ENCODE measurements at regions not wholly inside any gene's neighbourhood (a gene's known extent, or its start where the extent isn't known, plus 50 kb on each side); places are given as distances from the start of the nearest gene placed in this dataset.

DNA sequence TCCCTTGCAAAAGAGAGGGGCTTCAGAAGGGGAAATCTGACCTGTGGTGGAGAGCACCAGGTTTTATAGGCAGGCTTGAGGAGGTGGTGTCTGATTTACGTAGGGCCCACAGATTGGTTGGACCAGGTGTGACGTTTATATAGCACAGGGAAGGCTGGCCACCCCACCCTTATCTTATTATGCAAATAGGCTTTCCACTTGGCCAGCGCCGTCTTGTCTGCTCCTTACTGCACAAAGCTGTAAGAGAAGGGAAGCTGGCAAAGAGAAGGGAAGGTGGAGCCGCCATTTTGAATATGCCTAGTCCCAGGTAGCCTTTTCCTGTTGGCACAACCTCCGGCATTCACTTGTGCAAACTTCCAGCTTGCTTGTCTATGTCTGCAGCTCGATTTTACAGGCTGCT, 221.4 kb downstream of the GATA3 start:
- ChIA-PET CTCF (interaction anchor here (1.3 to 3.5 kb wide), 3 partner anchors 13 to 18 kb away, joined by 3 to 13 read pairs (median 3); no protein-coding TSS in a partner anchor), POLR2A (no interaction called here)
- TF ChIP-seq, protein P1, sequence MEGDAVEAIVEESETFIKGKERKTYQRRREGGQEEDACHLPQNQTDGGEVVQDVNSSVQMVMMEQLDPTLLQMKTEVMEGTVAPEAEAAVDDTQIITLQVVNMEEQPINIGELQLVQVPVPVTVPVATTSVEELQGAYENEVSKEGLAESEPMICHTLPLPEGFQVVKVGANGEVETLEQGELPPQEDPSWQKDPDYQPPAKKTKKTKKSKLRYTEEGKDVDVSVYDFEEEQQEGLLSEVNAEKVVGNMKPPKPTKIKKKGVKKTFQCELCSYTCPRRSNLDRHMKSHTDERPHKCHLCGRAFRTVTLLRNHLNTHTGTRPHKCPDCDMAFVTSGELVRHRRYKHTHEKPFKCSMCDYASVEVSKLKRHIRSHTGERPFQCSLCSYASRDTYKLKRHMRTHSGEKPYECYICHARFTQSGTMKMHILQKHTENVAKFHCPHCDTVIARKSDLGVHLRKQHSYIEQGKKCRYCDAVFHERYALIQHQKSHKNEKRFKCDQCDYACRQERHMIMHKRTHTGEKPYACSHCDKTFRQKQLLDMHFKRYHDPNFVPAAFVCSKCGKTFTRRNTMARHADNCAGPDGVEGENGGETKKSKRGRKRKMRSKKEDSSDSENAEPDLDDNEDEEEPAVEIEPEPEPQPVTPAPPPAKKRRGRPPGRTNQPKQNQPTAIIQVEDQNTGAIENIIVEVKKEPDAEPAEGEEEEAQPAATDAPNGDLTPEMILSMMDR (IDR thresholded peaks at IDR 0.05; ENCODE audit: control extremely low read depth, extremely low read depth, low read depth, missing control alignments) = no peak
- DNase-seq (ENCODE audit: extremely low spot score) = no peak

DNA sequence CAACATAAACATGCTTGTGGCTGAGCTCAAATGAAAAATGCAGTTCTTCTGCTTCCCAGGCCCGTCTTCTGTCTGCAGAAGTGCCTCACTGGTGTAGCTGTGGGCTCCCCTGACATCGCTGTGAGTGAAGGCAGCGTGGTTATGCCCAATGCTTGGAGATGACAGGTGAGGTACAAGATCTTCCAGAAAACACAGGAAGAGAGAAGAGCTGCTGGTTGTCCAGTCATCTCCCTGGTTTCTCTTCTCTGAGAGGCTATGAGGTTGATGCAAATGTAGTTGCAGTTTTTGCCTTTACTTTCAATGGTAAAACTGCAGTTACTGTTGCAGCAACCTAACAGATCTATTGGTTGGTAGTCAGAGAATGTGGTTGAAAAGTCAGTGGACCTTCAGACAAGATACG, 223.6 kb downstream of the GATA3 start:
- ChIA-PET POLR2A (no interaction called here), CTCF (interaction anchor here (1.2 to 3.5 kb wide), 2 partner anchors 11 to 46 kb away, joined by 4 to 13 read pairs; no protein-coding TSS in a partner anchor)
- TF ChIP-seq, protein P1 (IDR thresholded peaks at IDR 0.05; ENCODE audit: control extremely low read depth, extremely low read depth, low read depth, missing control alignments) = no peak
- no peak for DNase-seq (ENCODE audit: extremely low spot score)

DNA sequence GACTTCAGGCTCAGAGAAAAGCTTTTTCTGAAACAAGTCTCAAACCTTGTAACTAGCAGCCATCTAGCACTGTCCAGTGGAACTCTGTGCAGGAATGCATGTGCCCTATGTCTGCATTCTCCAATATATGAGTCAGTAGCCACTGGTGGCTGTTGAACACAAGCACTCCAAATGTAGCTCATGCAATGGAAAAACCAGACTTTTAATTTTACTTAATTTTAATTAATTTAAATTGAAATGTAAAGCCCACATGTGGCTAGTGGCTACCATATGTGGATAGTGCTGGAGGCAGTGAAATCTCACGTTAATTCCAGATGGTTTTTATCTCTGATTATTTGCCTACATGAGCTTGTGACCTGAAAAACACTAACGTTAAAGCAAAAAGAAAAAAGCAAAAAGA, 225.1 kb downstream of the GATA3 start:
- POLR2A ChIA-PET = no interaction called here
- DNase-seq (ENCODE audit: extremely low spot score) = no peak
- TF ChIP-seq, protein P1 (IDR thresholded peaks at IDR 0.05; ENCODE audit: control extremely low read depth, extremely low read depth, low read depth, missing control alignments) = no peak
- CTCF ChIA-PET = interaction anchor here (0.9 to 1.2 kb wide), 2 partner anchors 10 to 47 kb away, joined by 3 to 4 read pairs; no protein-coding TSS in a partner anchor

DNA sequence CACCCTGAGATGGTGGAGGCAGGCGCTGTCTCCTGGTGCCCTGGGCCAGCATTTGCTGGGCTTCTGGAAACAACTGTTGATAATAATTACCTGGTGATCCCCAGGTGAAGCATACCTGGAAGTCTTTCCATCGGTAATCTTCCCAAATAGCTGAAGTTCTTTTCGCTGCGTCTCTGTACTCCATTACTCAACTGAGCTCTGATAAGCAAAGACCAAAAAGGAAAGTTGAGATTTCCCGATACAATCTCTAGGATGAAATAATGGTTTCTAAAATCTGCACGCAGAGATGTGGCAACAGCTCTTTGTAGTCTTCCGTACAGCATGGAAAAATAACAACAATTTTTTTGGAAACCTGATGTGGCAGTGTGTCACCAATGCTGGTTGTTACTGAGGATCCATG, 226.5 kb downstream of the GATA3 start:
- no peak for DNase-seq (ENCODE audit: extremely low spot score)
- TF ChIP-seq, protein P1 (IDR thresholded peaks at IDR 0.05; ENCODE audit: control extremely low read depth, extremely low read depth, low read depth, missing control alignments) = no peak
- ChIA-PET CTCF (no interaction called here), POLR2A (no interaction called here)

DNA sequence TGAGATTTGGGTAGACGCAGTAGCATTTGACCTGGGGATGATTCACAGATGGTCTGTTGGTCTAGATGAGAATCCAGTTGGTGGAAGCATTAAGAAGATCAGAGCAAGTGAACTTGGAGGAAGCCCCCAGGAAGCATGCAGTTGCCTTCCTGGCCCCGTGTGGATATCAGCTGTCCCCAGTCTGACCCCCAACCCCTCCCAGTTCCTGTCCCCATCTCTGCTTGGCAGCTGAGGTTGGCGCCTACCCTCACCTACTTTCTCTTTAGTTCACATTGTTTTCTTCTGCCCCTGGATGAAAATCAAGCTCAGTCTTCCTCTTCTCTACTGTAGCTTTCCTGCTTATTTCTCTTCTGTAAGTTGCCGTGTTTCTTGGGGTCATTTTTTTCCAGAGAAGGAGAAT, 227.9 kb downstream of the GATA3 start:
- no peak for DNase-seq (ENCODE audit: extremely low spot score)
- TF ChIP-seq, protein P1 (IDR thresholded peaks at IDR 0.05; ENCODE audit: control extremely low read depth, extremely low read depth, low read depth, missing control alignments) = no peak
- POLR2A ChIA-PET = no interaction called here
- CTCF ChIA-PET = no interaction called here

DNA sequence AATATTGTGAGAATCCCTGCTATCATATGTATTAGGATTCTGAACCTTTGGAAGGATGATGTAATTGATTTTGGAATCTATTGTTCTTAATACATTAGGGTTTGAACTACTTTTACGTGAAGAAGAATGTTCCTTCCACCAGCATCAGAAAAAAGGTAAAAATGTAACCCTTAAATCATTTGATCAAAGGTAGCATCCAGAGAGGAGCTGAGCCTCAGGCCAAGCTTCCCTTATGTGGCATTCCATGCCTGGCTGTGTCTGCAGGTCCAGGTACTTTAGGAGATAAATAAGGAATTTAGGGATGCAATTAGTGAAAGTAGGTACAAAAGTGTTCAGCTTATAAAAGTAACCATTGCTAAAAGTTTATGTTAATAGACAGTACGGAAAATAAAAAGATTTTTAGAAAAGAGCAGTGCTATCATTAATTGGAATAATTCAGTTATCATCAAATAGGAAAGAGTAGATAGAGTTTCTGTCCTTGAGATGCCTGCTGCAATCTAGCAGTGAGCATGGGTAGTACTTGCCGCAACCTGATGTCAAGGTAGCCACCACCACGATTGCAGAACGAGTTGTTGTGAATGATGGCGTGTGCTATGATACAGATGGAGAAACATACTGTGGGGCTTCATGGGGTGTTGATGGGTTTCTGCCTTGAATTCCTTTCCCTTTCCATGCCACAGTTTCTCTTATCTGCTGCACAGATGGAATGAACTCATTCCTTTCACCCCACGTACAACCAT, 228.8 kb downstream of the GATA3 start:
- CTCF ChIA-PET = no interaction called here
- DNase-seq (ENCODE audit: extremely low spot score) = no peak
- POLR2A ChIA-PET = no interaction called here
- TF ChIP-seq, protein P1 (IDR thresholded peaks at IDR 0.05; ENCODE audit: control extremely low read depth, extremely low read depth, low read depth, missing control alignments) = no peak
